Naive thymus-derived CD4-positive, alpha-beta T cell (primary cell): ENCODE measurements at regions not wholly inside any gene's neighbourhood (a gene's known extent, or its start where the extent isn't known, plus 50 kb on each side); places are given as distances from the start of the nearest gene placed in this dataset.

Experiments used
- ATAC-seq: fragments of 150-1000 bp; cut with Tn5 transposase; 2 replicates; pipeline ENCODE4 v1.10.0; 2021; ENCODE audit warnings: mild to moderate bottlenecking, moderate library complexity
- CTCF ChIA-PET: fragments of 350-600 bp; sonication (Branson Sonifier 250); formaldehyde crosslinking; loops from one replicate; lab custom pipeline; 2021; ENCODE audit warnings: antibody characterized with exemption; lab: Charles Lee
- POLR2A ChIA-PET: fragments of 350-600 bp; sonication (Branson Sonifier 250); formaldehyde crosslinking; loops from one replicate; lab custom pipeline; 2021; ENCODE audit warnings: antibody characterized with exemption, inconsistent platforms; lab: Charles Lee
- DNase-seq, 9 donors: peaks; one replicate each; pipeline versions ENCODE4 v3.0.0 to v3.0.0-alpha.2; 2020 to 2022; ENCODE audit warnings: mixed read lengths in 1 of 9
- H3K27ac ChIP-seq: one replicate; pipeline ENCODE4 v1.7.0; 2013; ENCODE audit warnings: mild to moderate bottlenecking, low read depth, low read length, moderate library complexity
- H3K27me3 ChIP-seq, 2 donors: one replicate each; pipeline ENCODE4 v1.7.0; 2013; ENCODE audit warnings: low read length in 2 of 2, mild to moderate bottlenecking in 2 of 2, moderate library complexity in 2 of 2; ENCODE audit not compliant: control insufficient read depth in 2 of 2, insufficient read depth in 2 of 2
- H3K36me3 ChIP-seq, 3 experiments: 1 replicate in 2 of 3; 2 replicates in 1 of 3; pipeline ENCODE4 v1.7.0; 2013; ENCODE audit warnings: low read length in 3 of 3, mild to moderate bottlenecking in 3 of 3, moderate library complexity in 1 of 3; ENCODE audit not compliant: insufficient read depth in 3 of 3, control insufficient read depth in 2 of 3
- H3K4me1 ChIP-seq, 2 donors: one replicate each; pipeline ENCODE4 v1.7.0; 2013; ENCODE audit warnings: low read length in 2 of 2, mild to moderate bottlenecking in 2 of 2, moderate library complexity in 1 of 2; ENCODE audit not compliant: control insufficient read depth in 2 of 2, insufficient read depth in 2 of 2
- H3K4me3 ChIP-seq: 2 replicates; pipeline ENCODE4 v1.7.0; 2013; ENCODE audit warnings: mild to moderate bottlenecking, low read length
- H3K9me3 ChIP-seq, 3 experiments: 1 replicate in 2 of 3; 2 replicates in 1 of 3; pipeline ENCODE4 v1.7.0; 2013; ENCODE audit warnings: low read length in 3 of 3; ENCODE audit not compliant: control insufficient read depth in 2 of 3
- H3K27ac Mint-ChIP-seq, 9 donors: one replicate each; pipeline ENCODE4 v1.8.0; 2020 to 2022; ENCODE audit warnings: mixed read lengths in 9 of 9, mild to moderate bottlenecking in 8 of 9, moderate library complexity in 5 of 9, inconsistent platforms in 2 of 9
- H3K27me3 Mint-ChIP-seq, 5 donors: one replicate each; pipeline ENCODE4 v1.8.0; 2021 to 2022; ENCODE audit warnings: mixed read lengths in 5 of 5, mild to moderate bottlenecking in 1 of 5
- H3K36me3 Mint-ChIP-seq, 5 donors: one replicate each; pipeline ENCODE4 v1.8.0; 2020 to 2022; ENCODE audit warnings: mixed read lengths in 5 of 5, mild to moderate bottlenecking in 3 of 5, inconsistent platforms in 1 of 5
- H3K4me1 Mint-ChIP-seq, 7 donors: one replicate each; pipeline ENCODE4 v1.8.0; 2020 to 2022; ENCODE audit warnings: mixed read lengths in 7 of 7, mild to moderate bottlenecking in 3 of 7, inconsistent platforms in 1 of 7
- H3K4me3 Mint-ChIP-seq, 10 donors: one replicate each; pipeline ENCODE4 v1.8.0; 2020 to 2022; ENCODE audit warnings: mild to moderate bottlenecking in 10 of 10, mixed read lengths in 10 of 10, moderate library complexity in 6 of 10, inconsistent platforms in 2 of 10
- H3K9me3 Mint-ChIP-seq, 11 donors: one replicate each; pipeline ENCODE4 v1.8.0; 2020 to 2022; ENCODE audit warnings: mixed read lengths in 11 of 11, mild to moderate bottlenecking in 4 of 11, inconsistent platforms in 1 of 11, moderate library complexity in 1 of 11
- intact Hi-C, 2 donors: fragments of 100-400 bp; cut with micrococcal nuclease; formaldehyde crosslinking; loops; one replicate each; pipeline ENCODE4 v1.15.1; 2023

GRCh38 chr9:91130796-91131318, 230.9 kb downstream of the AUH start:
- Mint-ChIP-seq H3K27me3 (no peaks in the 10 kb centered on the region), H3K4me1 (peaks cover 0 to 49% (median 4%) of the 10 kb centered on the region in 7 donors), H3K27ac (peak overlapping the region in 1 of 9 donors; percentile 95), H3K4me3 (peak overlapping the region in 2 of 10 donors; percentile 4 to 67), H3K36me3 (peaks cover 0 to 60% (median 0%) of the 10 kb centered on the region in 5 donors), H3K9me3 (peaks cover 0 to 4% (median 0%) of the 10 kb centered on the region in 11 donors)
- H3K4me3 ChIP-seq, result no peak overlapping the region
- no peaks in the 10 kb centered on the region for H3K27me3 ChIP-seq
- CTCF ChIA-PET, result interaction anchor here (0.6 kb wide), 1 partner anchor 235 kb away, joined by 3 read pairs; no protein-coding TSS in a partner anchor
- no peaks in the 10 kb centered on the region for H3K9me3 ChIP-seq
- H3K36me3 ChIP-seq, result no peaks in the 10 kb centered on the region
- intact Hi-C loops, result loop anchor here in 1 of 2 donors (1.0 to 5.0 kb wide), 8 partner anchors 9 to 84 kb away; no protein-coding TSS in a partner anchor
- ATAC-seq (no peak), DNase-seq (no peak)
- POLR2A ChIA-PET, result no interaction called here
- peaks cover 0 to 6% of the 10 kb centered on the region in 2 donors for H3K4me1 ChIP-seq
- H3K27ac ChIP-seq, result no peak overlapping the region

GRCh38 chr9:91131433-91131839, 230.3 kb downstream of the AUH start:
- Mint-ChIP-seq H3K4me3 (peak overlapping the region in 1 of 10 donors; percentile 67), H3K9me3 (peaks cover 0 to 3% (median 0%) of the 10 kb centered on the region in 11 donors), H3K4me1 (peaks cover 0 to 51% (median 4%) of the 10 kb centered on the region in 7 donors), H3K27ac (peak overlapping the region in 2 of 9 donors; percentile 31 to 95), H3K27me3 (no peaks in the 10 kb centered on the region), H3K36me3 (peaks cover 0 to 60% (median 0%) of the 10 kb centered on the region in 5 donors)
- no peak overlapping the region for H3K27ac ChIP-seq
- H3K27me3 ChIP-seq, result no peaks in the 10 kb centered on the region
- DNase-seq (peak in 1 of 9 donors; percentile 72), ATAC-seq (peak; percentile 85)
- peaks cover 0 to 6% of the 10 kb centered on the region in 2 donors for H3K4me1 ChIP-seq
- intact Hi-C loops, result loop anchor here in 1 of 2 donors (1.0 to 5.0 kb wide), 8 partner anchors 9 to 84 kb away; no protein-coding TSS in a partner anchor
- no peaks in the 10 kb centered on the region for H3K36me3 ChIP-seq
- no peak overlapping the region for H3K4me3 ChIP-seq
- ChIA-PET CTCF (no interaction called here), POLR2A (no interaction called here)
- H3K9me3 ChIP-seq, result no peaks in the 10 kb centered on the region

- DNase-seq, result no peak
- Histone ChIP-seq H3K27me3 (no peaks in the 10 kb centered on the region), H3K27ac (no peak overlapping the region), H3K36me3 (no peaks in the 10 kb centered on the region), H3K4me1 (peaks cover 0 to 6% of the 10 kb centered on the region in 2 donors), H3K9me3 (no peaks in the 10 kb centered on the region), H3K4me3 (no peak overlapping the region)
- POLR2A ChIA-PET, result no interaction called here
- intact Hi-C loops, result loop anchor here in 1 of 2 donors (5.0 kb wide), 1 partner anchor 45 kb away; no protein-coding TSS in a partner anchor
- no peak for ATAC-seq
- Mint-ChIP-seq H3K36me3 (peaks cover 0 to 60% (median 0%) of the 10 kb centered on the region in 5 donors), H3K4me1 (peaks cover 0 to 61% (median 4%) of the 10 kb centered on the region in 7 donors), H3K27ac (peak overlapping the region in 1 of 9 donors; percentile 95), H3K9me3 (peaks cover 0 to 5% (median 0%) of the 10 kb centered on the region in 11 donors), H3K4me3 (peak overlapping the region in 1 of 10 donors; percentile 52), H3K27me3 (no peaks in the 10 kb centered on the region)
- CTCF ChIA-PET, result no interaction called here
Observed at GRCh38 chr9:91132576-91133073, 229.1 kb downstream of the AUH start.

- peaks cover 0 to 6% of the 10 kb centered on the region in 2 donors for H3K4me1 ChIP-seq
- POLR2A ChIA-PET, result no interaction called here
- CTCF ChIA-PET, result interaction anchor here (0.7 kb wide), 1 partner anchor 1865 kb away, joined by 3 read pairs; no protein-coding TSS in a partner anchor
- H3K27me3 ChIP-seq, result no peaks in the 10 kb centered on the region
- no peak for ATAC-seq
- Mint-ChIP-seq H3K27ac (no peak overlapping the region), H3K36me3 (peaks cover 0 to 56% (median 0%) of the 10 kb centered on the region in 5 donors), H3K27me3 (no peaks in the 10 kb centered on the region), H3K4me1 (peaks cover 0 to 64% (median 4%) of the 10 kb centered on the region in 7 donors), H3K9me3 (peaks cover 0 to 5% (median 0%) of the 10 kb centered on the region in 11 donors), H3K4me3 (no peak overlapping the region)
- intact Hi-C loops, result loop anchor here in 1 of 2 donors (5.0 kb wide), 1 partner anchor 43 kb away; no protein-coding TSS in a partner anchor
- no peak overlapping the region for H3K27ac ChIP-seq
- no peak for DNase-seq
- H3K36me3 ChIP-seq, result no peaks in the 10 kb centered on the region
- no peaks in the 10 kb centered on the region for H3K9me3 ChIP-seq
- H3K4me3 ChIP-seq, result no peak overlapping the region
Observed at GRCh38 chr9:91134608-91135007, 227.1 kb downstream of the AUH start.

GRCh38 chr9:91137391-91137790, 224.3 kb downstream of the AUH start:
- POLR2A ChIA-PET, result no interaction called here
- intact Hi-C loops, result no loop called here
- Mint-ChIP-seq H3K36me3 (peaks cover 0 to 60% (median 0%) of the 10 kb centered on the region in 5 donors), H3K4me3 (no peak overlapping the region), H3K27ac (no peak overlapping the region), H3K27me3 (peaks cover 0 to 2% (median 0%) of the 10 kb centered on the region in 5 donors), H3K4me1 (peaks cover 0 to 55% (median 0%) of the 10 kb centered on the region in 7 donors), H3K9me3 (peaks cover 0 to 15% (median 0%) of the 10 kb centered on the region in 11 donors)
- Histone ChIP-seq H3K4me3 (no peak overlapping the region), H3K36me3 (no peaks in the 10 kb centered on the region), H3K27me3 (no peaks in the 10 kb centered on the region), H3K27ac (no peak overlapping the region), H3K9me3 (no peaks in the 10 kb centered on the region), H3K4me1 (no peaks in the 10 kb centered on the region)
- CTCF ChIA-PET, result no interaction called here
- ATAC-seq (no peak), DNase-seq (no peak)

GRCh38 chr9:91138760-91139159, 223.0 kb downstream of the AUH start:
- Histone ChIP-seq H3K36me3 (no peaks in the 10 kb centered on the region), H3K9me3 (no peaks in the 10 kb centered on the region), H3K4me1 (no peaks in the 10 kb centered on the region), H3K27me3 (no peaks in the 10 kb centered on the region), H3K27ac (no peak overlapping the region), H3K4me3 (no peak overlapping the region)
- H3K36me3 Mint-ChIP-seq, result peaks cover 0 to 66% (median 0%) of the 10 kb centered on the region in 5 donors
- H3K27ac Mint-ChIP-seq, result no peak overlapping the region
- H3K4me3 Mint-ChIP-seq, result no peak overlapping the region
- intact Hi-C loops, result no loop called here
- DNase-seq (no peak), ATAC-seq (no peak)
- peaks cover 0 to 15% (median 0%) of the 10 kb centered on the region in 11 donors for H3K9me3 Mint-ChIP-seq
- ChIA-PET CTCF (interaction anchor here (0.6 kb wide), 1 partner anchor 583 kb away, joined by 4 read pairs; no protein-coding TSS in a partner anchor), POLR2A (no interaction called here)
- H3K4me1 Mint-ChIP-seq, result peaks cover 0 to 51% (median 0%) of the 10 kb centered on the region in 7 donors
- peaks cover 0 to 2% (median 0%) of the 10 kb centered on the region in 5 donors for H3K27me3 Mint-ChIP-seq
